ENCODE measurements at regions not wholly inside any gene's neighbourhood (a gene's known extent, or its start where the extent isn't known, plus 50 kb on each side); places are given as distances from the start of the nearest gene placed in this dataset.
"Not testable (repeated sequence)": the region's sequence is repeated elsewhere in the genome, so short reads cannot be mapped to it uniquely, and the experiment has no call there.

DNA sequence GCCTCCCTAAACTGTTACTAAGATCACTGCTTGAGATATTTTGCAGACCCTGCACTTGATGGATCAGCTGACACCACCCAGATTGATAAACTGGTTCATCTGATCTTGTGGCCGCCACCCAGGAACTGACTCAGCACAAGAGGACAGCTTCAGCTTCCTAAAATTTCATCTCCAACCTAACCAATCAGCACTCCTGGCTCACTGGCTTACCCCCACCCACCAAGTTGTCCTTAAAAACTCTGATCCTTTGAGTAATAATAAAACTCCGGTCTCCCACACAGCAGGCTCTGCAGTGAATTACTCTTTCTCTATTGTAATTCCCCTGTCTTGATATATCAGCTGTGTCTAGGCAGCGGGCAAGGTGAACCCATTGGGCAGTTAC, 174.8 kb downstream of the UTP18 start:
- DNase-seq (ENCODE audit: low read depth): no peak

DNA sequence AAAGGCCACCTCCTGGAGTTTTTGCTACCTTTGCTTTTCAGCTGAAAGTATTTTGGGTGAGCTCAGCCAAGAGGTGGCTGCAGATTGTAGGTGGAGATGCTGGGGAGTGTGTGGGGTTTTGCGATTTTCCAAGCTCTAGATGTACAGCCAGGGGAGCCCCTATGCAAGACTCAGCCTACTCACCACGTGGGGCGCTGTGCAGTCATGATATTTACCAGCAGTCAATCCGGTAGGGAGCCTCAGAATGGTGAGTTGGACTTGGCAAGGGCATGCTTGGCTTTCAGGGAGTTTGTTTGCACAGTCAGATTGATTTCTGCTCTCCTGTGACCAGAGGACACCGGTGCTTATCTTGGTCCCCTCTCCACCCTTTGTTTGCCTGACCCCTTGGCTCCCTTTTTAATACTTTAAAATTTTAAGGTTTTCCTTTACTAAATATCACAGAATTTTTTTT, 175.3 kb downstream of the UTP18 start:
- no peak for DNase-seq (ENCODE audit: low read depth)

DNA sequence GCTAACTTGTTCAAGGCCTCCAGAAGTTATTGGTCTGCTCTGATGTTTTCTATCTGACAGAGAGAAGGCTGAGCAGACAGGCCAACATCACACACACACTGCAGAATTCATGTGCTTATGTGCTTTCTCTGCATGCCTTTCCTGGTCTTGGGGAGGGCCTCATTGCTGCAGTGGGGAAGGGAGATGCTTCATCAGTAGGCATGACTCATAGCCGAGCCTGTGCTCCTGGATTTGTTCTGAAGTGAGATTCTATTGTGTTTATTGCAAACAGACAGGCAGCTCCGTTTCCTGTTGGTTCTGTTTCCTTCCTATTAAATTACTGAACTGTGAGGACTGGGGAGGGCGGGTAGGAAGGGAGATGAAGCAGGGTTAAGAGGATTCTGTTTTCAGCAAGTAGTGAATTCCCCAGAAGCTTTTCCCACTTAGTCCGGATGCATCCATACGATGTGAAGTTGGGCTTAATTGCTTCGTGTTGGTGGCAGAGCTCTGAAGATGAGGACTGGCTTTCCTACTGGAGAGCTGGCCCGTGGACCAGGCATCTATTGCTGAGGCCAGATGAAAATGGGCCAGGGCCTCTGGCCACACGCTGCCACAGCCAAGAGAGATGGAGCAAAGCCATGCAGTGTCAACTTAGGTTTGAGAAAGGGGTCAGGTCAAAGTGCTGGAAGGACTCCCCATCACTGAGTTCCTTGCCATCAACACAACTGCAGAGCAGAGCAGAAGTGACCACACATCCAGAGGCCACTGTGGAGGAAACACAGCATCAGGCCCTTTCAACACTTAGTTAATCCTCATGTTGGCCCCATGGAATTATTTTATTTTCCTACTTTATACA, 179.3 kb downstream of the UTP18 start:
- no peak for DNase-seq (ENCODE audit: low read depth)

DNA sequence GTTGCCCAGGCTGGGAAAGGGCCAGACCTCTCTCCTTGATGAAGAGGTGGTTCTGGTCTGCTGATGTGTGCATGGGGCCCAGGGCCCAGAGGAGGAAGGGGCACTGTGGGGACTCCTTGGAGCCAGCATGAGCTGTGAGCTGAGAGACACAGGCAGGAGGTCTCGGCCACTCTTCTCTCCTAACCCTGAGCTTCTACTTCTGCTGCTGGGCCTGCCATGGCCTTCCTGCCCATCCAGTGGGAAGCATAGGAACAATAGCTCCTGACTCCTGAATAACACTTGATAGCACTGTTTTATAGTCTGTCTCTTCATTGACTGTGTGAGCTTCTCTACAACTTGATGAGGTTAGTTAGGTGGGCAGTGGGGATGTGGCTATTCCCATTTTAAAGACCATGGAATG, 181.1 kb downstream of the UTP18 start:
- DNase-seq (ENCODE audit: low read depth): no peak

DNA sequence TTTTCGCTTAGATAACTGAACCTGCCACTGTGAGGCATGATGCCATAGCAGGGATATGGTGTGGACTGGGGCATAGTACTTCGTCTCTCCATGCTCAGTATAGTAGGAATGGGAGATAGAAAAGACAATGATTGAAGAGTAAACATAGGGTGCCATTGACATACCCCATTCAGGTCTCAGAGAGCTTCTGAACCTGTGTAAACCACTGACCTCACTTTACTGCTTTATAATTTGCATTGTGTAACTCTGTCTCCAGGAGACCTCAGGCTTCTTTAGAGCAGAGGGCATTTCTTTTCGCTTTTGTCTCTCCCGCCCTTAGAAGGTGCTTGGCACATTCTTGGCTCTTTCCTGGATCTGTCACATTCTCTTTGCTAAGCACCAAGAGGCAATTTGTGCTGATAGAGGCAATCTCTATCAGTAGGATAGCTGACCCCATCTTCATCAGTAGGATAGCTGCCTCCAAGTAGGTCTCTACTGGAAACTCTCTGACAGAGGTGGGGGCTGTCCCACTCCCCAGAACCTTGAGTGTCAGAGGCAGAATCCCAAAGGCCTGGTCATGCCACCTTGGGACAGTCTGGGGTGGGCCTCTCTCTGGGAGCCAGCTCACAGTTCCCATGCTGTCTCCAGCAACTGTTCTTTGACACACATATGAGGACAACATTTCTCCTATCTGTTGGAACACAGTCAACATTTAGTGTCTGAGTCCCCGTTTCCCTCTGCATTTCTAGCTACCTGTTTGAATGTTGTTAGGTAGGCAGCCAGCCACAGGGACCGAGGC, 181.9 kb downstream of the UTP18 start:
- DNase-seq (ENCODE audit: low read depth): no peak

DNA sequence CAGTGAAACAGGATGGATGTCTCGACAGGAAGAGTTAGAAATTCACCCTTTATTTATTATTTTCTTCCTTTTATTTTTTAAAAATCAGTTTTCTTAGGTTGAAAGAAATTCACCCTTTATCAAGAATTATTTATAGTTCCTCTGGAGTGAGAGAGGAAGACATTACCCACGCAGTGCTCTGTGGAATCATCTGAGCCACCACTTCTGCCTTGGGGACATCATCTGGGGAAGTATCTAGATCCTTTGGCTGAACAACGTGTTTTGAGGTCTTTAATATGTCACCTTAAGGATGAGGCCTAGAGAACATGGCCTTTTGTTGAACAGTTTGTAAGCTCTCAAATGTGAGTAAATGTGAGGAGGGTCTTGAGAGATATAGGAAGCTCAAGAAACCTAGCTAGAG, 183.3 kb downstream of the UTP18 start:
- no peak for DNase-seq (ENCODE audit: low read depth)

DNA sequence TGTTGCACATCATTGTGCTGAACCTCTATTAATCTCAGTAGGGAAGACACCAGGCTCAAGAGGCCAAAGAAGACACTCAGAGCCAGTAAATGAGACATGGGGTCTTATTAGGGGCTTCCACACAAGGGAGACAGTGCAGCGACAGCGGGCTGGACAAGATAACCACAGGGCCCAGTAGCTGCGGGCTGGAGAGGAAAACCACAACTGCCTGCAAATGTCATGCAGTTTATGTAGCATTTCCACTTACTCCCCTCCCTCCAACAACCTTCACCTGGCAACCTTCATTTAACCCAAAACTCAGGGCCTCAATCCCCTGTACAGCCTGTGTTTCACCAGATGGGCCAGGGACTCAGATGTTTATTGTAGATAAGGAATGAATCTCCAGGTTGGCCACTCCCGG, 185.6 kb downstream of the UTP18 start:
- DNase-seq (ENCODE audit: low read depth): no peak

DNA sequence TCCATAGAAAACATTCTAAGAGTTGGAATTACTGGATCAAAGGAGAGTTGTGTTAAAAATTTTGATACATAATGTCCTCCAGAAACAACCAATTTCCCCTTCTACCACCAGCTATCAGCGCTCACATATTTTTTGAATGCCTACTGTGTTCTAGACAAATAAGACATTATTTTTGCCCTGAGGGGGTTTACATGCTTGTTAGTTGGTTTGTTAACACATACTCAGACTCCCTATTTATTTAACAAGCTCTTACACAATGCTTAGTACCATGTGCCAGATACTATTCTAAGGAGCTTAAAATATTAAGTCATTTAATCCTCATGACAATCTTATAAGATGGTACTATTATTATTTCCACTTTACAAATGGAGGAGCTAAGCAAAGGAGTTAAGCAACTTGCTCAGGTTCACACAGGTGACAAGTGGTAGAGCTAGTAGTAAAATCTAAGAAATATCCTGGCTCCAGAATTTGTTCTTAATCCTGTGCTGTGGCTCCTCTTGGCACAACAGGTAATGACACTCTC, 194.2 kb downstream of the UTP18 start:
- no peak for DNase-seq (ENCODE audit: low read depth)

DNA sequence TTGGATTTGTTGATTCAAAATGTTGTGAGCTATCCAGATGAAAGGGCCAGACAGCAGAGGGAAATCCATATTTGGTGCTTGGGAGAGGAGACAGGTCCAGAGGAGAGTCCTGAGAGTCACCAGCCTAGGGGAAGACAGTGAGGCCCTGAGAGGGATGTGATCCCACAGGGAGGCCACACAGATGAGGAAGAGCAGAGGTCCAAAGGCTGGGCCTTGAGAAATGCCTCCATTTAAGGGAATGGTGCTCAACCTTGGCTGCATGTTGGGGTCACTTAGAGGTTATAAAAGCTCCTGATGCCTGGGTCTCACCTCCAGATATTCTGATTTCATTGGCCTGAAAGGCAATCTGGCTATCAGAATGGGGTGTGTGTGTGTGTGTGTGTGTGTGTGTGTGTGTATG, 194.9 kb downstream of the UTP18 start:
- DNase-seq (ENCODE audit: low read depth): no peak

DNA sequence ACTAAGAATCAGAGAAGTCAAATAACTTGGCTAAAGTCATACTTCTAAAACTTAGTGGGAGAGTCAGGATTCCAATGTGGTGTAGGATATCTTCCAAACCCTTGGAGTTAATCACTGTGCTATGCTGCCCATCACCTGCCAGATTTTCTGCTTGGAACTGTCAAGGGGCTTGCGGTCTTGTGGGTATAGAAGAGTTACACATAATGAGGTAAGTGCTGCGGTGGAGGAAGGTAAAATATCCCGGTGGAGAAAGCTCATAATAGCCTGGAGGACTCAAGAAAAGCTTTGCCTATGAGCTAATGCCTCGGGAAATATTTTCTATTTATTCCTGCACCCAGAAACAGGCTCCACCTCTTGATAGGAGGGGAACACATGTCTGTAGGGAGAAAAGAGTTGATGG, 195.6 kb downstream of the UTP18 start:
- DNase-seq (ENCODE audit: low read depth): no peak

DNA sequence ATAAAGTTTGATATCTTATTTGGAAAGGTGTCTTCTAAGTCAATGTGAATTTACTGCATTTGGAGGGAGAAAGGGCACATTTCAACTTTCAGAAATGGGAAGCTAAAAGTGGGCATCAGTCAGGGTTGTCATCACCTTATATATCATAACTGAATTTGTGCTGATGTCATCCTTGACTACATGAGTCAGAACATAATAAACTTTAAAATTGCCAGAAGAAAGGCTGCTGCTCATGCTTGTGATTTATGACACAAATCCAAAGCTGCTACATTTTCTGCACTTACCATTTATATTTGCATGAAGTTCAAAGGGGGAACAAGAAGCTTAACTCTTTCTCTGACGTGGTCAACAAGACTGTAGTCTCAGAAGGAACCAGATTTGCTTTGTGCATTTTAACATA, 196.6 kb downstream of the UTP18 start:
- no peak for DNase-seq (ENCODE audit: low read depth)

DNA sequence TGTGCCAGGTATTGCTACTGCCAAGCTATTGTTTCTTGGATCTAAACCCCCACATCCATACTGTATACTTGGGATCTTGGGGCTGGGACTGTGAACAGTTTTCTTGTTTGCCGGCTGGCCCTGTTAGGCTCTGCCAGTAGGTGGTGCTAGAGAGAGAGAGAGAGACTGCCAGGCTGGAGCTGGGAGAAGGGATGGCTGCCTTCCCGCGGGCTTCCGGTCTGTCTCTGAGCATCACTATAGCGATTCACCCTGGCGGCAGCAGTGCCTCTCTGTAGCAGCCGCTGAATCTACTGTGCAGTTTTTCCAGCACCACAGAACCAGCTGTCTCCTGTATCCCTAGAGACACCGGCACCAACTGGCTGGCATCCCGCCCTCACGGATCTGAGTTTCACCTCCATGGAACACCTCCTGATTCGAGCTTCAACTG, 201.2 kb downstream of the UTP18 start:
- DNase-seq (ENCODE audit: low read depth): no peak

DNA sequence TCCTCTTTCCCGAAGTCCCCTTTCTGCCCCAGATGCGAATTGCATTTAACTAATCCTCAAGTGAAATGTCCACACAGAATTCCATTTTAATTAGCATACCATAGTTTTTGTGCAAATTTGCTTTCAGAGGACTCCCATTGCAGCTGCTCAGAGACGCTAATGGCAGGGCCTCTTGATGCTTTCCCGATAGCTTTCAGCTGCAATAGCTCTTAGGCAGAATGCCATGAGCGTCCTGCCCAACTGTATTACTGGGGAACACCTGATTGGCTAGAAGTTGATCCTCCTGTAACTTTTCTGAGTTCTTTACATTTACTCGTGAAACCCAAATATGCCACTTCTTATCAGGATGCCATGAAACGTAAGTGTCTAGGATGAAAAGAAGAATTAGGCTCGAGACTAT, 203.0 kb downstream of the UTP18 start:
- DNase-seq (ENCODE audit: low read depth): no peak

DNA sequence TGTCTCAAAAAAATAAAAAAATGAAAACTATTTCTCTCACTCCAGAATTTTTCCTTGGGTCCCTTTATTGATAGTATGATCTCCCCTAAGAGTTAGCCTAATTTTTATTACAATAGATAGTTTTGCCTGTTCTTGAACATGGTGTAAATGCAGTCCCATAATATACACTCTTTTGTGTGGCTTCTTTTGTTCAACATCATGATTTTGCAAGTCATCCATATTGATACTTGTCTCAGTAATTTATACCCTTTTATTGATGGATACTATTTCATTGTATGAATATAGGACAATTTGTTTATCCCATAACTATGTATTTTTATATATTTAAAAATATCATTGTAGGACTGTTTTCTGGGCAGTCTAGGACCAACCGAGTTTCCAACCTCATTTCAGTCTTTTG, 207.0 kb downstream of the UTP18 start:
- DNase-seq (ENCODE audit: low read depth): no peak

DNA sequence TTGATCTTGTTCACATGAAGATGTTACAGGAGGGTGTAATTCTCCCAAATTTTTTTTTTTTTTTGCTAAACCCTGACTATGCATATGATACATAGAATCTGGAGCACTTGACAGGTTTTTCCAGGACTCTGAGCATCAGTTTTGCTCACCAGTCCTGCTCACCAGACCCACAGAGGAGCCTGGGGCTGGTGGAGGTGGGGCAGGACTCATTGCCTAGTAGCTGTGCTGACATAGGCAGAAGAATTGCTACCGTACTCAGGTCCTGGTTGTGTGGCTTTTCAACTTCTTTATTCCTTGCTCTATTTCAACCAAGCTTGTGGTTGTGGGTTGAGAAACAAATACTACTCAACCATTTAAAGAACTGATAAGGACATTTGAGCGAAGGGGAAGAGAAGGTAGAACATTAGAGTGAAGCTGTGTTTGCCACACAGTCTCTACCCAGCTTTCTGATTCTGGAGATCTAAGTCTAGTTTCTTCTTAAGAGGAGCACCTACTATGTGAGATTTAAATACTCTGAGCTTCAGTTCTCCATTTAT, 212.4 kb downstream of the UTP18 start:
- no peak for DNase-seq (ENCODE audit: low read depth)

DNA sequence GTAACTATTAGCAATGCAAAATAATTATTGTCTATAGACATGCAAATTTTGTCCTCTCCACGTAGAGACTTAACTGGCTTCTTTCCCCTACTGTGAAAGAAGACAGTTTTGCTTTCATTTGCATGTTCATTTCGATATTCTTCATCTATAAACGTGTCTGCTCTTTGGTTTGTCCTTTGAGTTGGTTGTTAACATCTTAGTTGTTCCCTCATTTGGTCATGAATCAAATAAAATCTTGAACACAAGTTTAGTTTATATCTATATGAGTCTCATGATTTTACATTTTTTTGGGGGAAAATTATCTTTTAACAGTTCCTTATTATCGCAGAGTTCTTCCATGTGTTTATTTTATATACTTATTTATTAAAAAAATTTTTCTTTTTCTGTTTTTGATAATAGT, 214.4 kb downstream of the UTP18 start:
- DNase-seq (ENCODE audit: low read depth): no peak

DNA sequence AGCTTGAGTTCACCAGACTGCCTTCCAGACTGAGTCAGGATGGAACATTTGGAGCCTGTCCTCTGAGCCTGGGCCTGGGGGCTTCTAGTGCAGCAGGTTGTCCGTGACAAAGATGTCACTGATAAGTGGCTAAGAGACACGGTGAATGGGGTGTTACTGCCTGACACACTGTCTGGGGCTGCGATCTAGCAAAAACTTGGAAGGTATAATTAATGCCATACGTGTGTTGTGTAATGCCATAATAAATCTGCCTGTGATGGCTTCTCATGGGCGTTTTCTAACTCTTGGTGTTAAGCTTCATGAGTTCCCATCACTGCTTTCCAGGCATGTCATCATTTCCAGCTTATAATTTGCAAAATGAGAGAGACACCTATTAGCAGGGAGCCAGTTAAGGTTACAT, 215.4 kb downstream of the UTP18 start:
- DNase-seq (ENCODE audit: low read depth): no peak

DNA sequence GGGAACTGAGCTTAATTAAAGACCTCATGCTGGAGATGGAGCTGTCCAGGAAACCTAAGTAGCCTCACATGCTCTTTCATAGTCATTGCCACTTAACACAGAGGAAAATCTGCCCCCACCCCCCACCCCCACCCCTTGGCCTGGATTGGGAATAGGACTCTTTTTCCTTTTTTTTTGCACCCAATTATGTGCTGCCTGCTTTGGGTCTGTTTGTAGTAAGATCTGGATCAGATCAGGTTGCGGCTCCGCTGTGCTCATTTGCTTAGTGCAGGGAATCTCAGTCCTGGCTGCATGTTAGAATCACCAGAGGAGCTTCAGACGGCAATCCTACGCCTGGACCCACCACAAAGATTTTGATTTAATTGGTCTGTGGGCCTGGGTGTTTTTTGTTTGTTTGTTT, 219.0 kb downstream of the UTP18 start:
- no peak for DNase-seq (ENCODE audit: low read depth)

DNA sequence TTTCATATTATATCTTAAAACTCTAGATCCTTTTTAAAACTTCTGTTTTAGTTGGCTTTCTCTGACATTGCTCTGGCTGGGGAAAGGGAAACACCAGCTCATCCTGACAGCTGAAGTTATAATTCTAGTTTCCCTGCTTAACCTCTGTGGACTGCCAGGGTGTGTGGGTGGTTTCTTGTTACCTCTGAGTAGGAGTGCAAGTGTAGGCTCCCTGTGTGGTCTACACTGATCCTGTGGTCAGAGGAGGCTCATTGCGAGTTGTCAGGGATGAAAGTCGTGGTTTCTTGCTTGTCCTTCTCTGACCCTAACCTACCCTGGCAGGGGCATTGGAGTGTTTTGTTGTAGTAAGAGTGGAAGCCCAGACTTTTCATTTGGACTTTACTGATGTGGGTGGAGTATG, 221.0 kb downstream of the UTP18 start:
- DNase-seq (ENCODE audit: low read depth): no peak

DNA sequence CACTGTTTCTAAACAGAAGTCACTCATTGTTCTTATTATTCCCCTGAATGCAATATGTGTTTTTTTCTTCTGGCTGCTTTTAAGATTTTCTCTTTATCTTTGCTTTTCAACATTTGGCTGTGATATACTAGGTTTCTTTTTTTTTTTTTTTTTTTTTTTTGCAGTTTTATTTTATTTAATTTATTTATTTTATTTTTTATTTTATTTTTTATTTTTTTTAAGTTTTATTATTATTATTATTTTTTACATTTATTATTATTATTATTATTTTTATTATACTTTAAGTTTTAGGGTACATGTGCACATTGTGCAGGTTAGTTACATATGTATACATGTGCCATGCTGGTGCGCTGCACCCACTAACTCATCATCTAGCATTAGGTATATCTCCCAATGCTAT, 221.9 kb downstream of the UTP18 start:
- not testable (repeated sequence) for DNase-seq (ENCODE audit: low read depth)

DNA sequence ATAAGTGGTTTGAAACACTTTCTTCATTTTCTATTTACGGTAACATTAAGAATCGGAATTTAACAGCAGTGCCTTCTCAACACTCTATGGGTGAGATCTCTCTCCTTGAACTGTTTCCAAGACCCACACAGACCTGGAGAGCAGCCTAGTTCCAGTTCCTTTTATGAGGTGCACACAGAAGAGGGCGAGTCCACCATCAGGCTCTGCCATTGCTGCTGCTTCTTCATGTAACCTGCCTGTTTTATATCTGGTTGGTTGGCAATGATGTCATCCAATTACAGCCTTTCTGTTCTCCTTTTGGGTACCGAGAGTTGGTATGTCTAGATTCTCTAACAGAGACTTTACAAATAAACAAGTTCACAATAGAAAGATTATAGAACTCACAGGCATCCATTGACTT, 225.7 kb downstream of the UTP18 start:
- DNase-seq (ENCODE audit: low read depth): no peak

DNA sequence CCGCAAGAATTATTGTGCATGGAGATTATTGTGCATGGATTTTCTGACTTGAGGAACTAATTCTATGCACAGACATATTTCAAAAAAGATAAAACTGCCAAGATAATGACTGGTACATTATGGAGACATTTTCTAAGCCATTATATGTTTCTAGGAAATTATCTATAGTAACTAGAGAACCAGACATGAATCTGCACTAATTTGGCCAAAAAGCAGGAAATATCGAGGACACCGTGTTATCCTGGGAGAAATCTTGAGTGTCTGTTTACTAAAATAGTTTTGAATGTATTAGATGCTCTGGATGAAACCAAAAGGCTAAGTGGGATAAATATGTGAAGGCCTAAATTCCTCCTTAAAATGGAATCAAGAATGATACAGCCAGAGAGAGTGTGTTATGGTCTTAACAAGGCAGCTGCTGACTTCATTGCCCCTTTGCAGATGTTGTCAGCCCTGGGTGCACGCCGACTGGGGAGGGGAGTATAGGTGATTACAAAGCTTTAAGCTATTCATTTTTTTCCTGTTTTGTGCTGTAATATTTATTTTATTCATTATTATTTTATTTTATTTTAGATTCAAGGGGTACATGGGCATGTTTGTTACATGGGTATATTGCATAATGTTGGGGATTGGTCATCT, 226.7 kb downstream of the UTP18 start:
- DNase-seq (ENCODE audit: low read depth): no peak

DNA sequence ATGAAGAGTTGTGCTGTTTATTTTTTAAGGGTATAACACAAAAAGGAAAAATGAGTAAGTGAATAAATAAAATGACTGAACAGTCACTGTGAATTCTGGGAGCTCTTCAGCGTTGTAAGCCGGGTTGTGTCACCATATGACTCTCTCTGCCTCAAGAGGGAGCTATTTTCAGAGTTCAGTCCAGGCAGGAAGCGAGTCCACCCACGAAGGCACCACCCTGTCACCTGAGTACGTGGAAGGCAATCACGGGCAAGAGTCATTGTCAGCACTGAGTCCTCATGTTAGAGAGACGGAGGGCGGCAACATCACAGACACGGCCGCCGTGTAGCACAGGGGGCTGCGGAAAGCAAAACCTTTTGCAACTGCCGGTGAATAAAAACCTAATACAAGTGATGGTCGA, 227.6 kb downstream of the UTP18 start:
- no peak for DNase-seq (ENCODE audit: low read depth)
